Stomach (tissue), 8 donors: ENCODE measurements at regions not wholly inside any gene's neighbourhood (a gene's known extent, or its start where the extent isn't known, plus 50 kb on each side); places are given as distances from the start of the nearest gene placed in this dataset.

Experiments
- DNase-seq, 2 donors: peaks; one replicate each; pipeline versions ENCODE4 v3.0.0 to v3.0.0-alpha.2; 2013 to 2019
- H3K27ac ChIP-seq, 5 donors: fragments of 200-600 bp in 4 of 5; sonication (generic) in 4 of 5; one replicate each; pipeline ENCODE4 v1.5.1; 2013 to 2019; ENCODE audit warnings: mild to moderate bottlenecking in 1 of 5, moderate library complexity in 1 of 5
- H3K27me3 ChIP-seq, 3 donors: fragments of 200-600 bp; sonication (generic); one replicate each; pipeline ENCODE4 v1.5.1; 2017 to 2019; ENCODE audit warnings: mixed run types in 1 of 3
- H3K36me3 ChIP-seq, 4 donors: fragments of 200-600 bp; sonication (generic); 1 replicate in 3 of 4; 2 replicates in 1 of 4; pipeline ENCODE4 v1.5.1; 2016 to 2019
- H3K4me1 ChIP-seq, 4 donors: fragments of 200-600 bp; sonication (generic); one replicate each; pipeline ENCODE4 v1.5.1; 2016 to 2019
- H3K4me3 ChIP-seq, 4 donors: fragments of 200-600 bp; sonication (generic) in 3 of 4; one replicate each; pipeline ENCODE4 v1.5.1; 2016 to 2019; ENCODE audit warnings: mild to moderate bottlenecking in 1 of 4
- H3K9me3 ChIP-seq, 4 donors: fragments of 200-600 bp; sonication (generic); one replicate each; pipeline ENCODE4 v1.5.1; 2016 to 2019
- CTCF ChIP-seq, 7 experiments: fragments of 450-650 bp in 4 of 7; fragments of 200-600 bp in 3 of 7; sonication (generic) in 3 of 7; IDR thresholded peaks; one replicate each; pipeline ENCODE4 v1.5.1; 2016 to 2019; ENCODE audit warnings: antibody characterized with exemption in 7 of 7, control low read depth in 2 of 7, mild to moderate bottlenecking in 1 of 7
- EP300 ChIP-seq: sonication (generic); formaldehyde crosslinking; IDR thresholded peaks from one replicate; pipeline ENCODE4 v1.6.1; 2017; ENCODE audit warnings: antibody characterized with exemption
- POLR2A ChIP-seq, 4 donors: fragments of 450-650 bp; IDR thresholded peaks; one replicate each; pipeline ENCODE4 v1.6.1; 2016; ENCODE audit warnings: antibody characterized with exemption in 4 of 4, control low read depth in 2 of 4, mild to moderate bottlenecking in 1 of 4, moderate library complexity in 1 of 4
- POLR2AphosphoS5 ChIP-seq, 3 donors: sonication (generic); formaldehyde crosslinking; IDR thresholded peaks; one replicate each; pipeline ENCODE4 v1.6.1; 2016; ENCODE audit warnings: antibody characterized with exemption in 3 of 3
- WGBS, 5 donors: extraction: QIAGEN DNeasy Blood & Tissue Kit in 3 of 5; methylation state at CpG; one replicate each; pipeline versions ENCODE4 v1.1.5 to v1.1.7; 2013 to 2018; 5-methylcytosine and 5-hydroxymethylcytosine counted together
- intact Hi-C: fragments of 100-400 bp; cut with DNase I; formaldehyde crosslinking; loops from one replicate; pipeline ENCODE4 v1.15.1; 2023; ENCODE audit warnings: low total_unique reads
- donor health status: healthy with polysubstance abuse.
- donor health status: Bipolar disorder and iron deficiency.
- donor health status: healthy.

GRCh38 chr2:120599656-120600055 is 136.0 kb upstream of the GLI2 start:
- H3K27me3 ChIP-seq: peaks cover 0 to 3% (median 0%) of the 10 kb centered on the region in 3 donors
- H3K4me1 ChIP-seq: peaks cover 0 to 11% (median 5%) of the 10 kb centered on the region in 4 donors
- H3K9me3 ChIP-seq: no peaks in the 10 kb centered on the region
- intact Hi-C loops: no loop called here
- TF ChIP-seq EP300 (no peak), POLR2A (IDR thresholded peaks at IDR 0.05) (no peak), CTCF (IDR thresholded peaks at IDR 0.05) (no peak), POLR2AphosphoS5 (IDR thresholded peaks at IDR 0.05) (no peak)
- no peak overlapping the region for H3K27ac ChIP-seq
- WGBS, 5 donors: 82 to 95% (median 87%) methylated on average over 7 of the region's 7 CpGs
- no peaks in the 10 kb centered on the region for H3K36me3 ChIP-seq
- no peak for DNase-seq
- H3K4me3 ChIP-seq: no peak overlapping the region

GRCh38 chr2:120600335-120600734 is 135.3 kb upstream of the GLI2 start:
- Histone ChIP-seq H3K36me3 (no peaks in the 10 kb centered on the region), H3K27me3 (peaks cover 0 to 10% (median 0%) of the 10 kb centered on the region in 3 donors), H3K9me3 (no peaks in the 10 kb centered on the region), H3K27ac (no peak overlapping the region), H3K4me3 (no peak overlapping the region), H3K4me1 (peaks cover 0 to 11% (median 5%) of the 10 kb centered on the region in 4 donors)
- 93 to 96% (median 93%) methylated on average over 7 of the region's 7 CpGs for WGBS, 5 donors
- no peak for TF ChIP-seq CTCF (IDR thresholded peaks at IDR 0.05)
- no peak for TF ChIP-seq POLR2A (IDR thresholded peaks at IDR 0.05)
- no peak for TF ChIP-seq EP300
- TF ChIP-seq POLR2AphosphoS5 (IDR thresholded peaks at IDR 0.05): no peak
- intact Hi-C loops: no loop called here
- DNase-seq: no peak

DNA sequence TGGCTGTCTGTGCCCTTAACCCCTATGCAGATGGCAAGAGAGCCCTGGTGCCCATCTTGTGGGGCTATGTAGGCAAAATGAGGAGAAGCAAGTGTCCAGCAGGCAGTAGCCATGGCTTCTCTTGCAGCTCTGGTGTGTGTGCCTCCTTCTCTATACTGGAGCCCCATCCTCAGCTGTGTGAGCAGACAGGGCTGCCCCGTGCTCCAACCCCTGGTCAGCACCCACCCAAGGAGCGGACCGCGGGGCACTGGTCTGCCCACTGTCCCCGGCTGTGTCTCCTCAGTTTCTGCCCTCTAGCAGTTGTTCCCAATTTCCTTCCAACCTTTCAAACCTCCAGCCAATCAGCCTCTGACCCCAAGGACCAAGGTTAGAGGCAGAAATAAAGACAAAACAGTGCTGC is 134.9 kb upstream of the GLI2 start:
- Histone ChIP-seq H3K27ac (no peak overlapping the region), H3K4me1 (peaks cover 0 to 11% (median 5%) of the 10 kb centered on the region in 4 donors), H3K4me3 (no peak overlapping the region), H3K36me3 (no peaks in the 10 kb centered on the region), H3K9me3 (no peaks in the 10 kb centered on the region), H3K27me3 (peaks cover 0 to 12% (median 0%) of the 10 kb centered on the region in 3 donors)
- intact Hi-C loops: no loop called here
- DNase-seq: no peak
- TF ChIP-seq EP300: no peak
- TF ChIP-seq POLR2AphosphoS5 (IDR thresholded peaks at IDR 0.05): no peak
- no peak for TF ChIP-seq POLR2A (IDR thresholded peaks at IDR 0.05)
- no peak for TF ChIP-seq CTCF (IDR thresholded peaks at IDR 0.05)
- WGBS, 5 donors: 88 to 95% (median 91%) methylated on average over 5 of the region's 5 CpGs

DNA sequence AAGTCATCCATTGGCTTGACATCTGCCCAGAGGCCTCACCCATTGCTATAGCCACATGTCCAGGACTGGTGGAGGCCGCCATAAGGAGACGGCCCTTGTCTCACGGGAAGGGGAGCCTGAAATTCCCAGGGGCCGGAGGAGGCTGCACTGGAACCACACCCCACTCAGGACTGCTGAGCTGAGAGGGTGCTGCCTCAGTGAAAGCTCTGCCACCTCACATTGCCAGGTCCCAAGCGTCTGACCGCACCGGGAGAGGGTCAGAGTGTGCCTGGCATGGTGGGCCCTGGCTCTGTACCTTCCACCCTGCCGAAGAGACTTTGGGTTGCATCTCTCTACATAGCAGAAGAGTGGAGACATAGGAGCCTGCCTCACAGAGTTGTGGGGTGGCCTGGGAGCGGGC is 134.1 kb upstream of the GLI2 start:
- WGBS, 5 donors: 88 to 99% (median 92%) methylated on average over 7 to 9 of the region's 9 CpGs
- no peak for TF ChIP-seq CTCF (IDR thresholded peaks at IDR 0.05)
- no peak for TF ChIP-seq POLR2AphosphoS5 (IDR thresholded peaks at IDR 0.05)
- no peak for TF ChIP-seq POLR2A (IDR thresholded peaks at IDR 0.05)
- TF ChIP-seq EP300: no peak
- H3K4me3 ChIP-seq: no peak overlapping the region
- H3K4me1 ChIP-seq: peaks cover 0 to 4% (median 2%) of the 10 kb centered on the region in 4 donors
- peaks cover 0 to 16% (median 0%) of the 10 kb centered on the region in 3 donors for H3K27me3 ChIP-seq
- intact Hi-C loops: no loop called here
- H3K9me3 ChIP-seq: no peaks in the 10 kb centered on the region
- H3K36me3 ChIP-seq: no peaks in the 10 kb centered on the region
- no peak for DNase-seq
- H3K27ac ChIP-seq: no peak overlapping the region
